ENCODE measurements at regions not wholly inside any gene's neighbourhood (a gene's known extent, or its start where the extent isn't known, plus 50 kb on each side); places are given as distances from the start of the nearest gene placed in this dataset.

Small RNA genes in the stretch of these regions (small RNA-seq; reads per million reads assigned to genes)
- gene HSPE1P24, result 0 reads per million in 3 donors

Data from esophagus muscularis mucosa (tissue), 3 donors.